ENCODE measurements at regions not wholly inside any gene's neighbourhood (a gene's known extent, or its start where the extent isn't known, plus 50 kb on each side); places are given as distances from the start of the nearest gene placed in this dataset.

DNA sequence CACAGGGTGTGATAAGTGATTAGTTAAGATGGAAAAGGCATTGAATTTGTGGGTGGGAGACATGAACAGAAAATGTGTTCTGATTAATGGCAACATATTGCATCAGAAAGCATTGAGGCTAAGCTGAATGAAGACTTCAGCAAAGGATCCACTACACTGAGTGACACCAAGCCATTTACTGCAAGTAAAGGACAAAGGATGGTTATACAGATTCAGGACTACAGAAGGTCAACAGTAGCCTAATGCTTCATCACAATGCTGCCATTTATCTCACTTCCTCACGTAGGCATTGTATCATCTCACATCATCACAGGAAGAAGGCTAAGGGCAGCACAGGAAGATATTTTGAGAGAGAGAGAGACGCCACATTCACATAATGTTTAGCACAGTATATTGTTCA lies 398.2 kb downstream of the COL12A1 start:
- H3K27ac ChIP-seq: no peak overlapping the region
- H3K9me3 ChIP-seq: no peaks in the 10 kb centered on the region
- intact Hi-C loops (cut with DNase I): no loop called here
- H3K4me3 ChIP-seq: no peak overlapping the region
- no peaks in the 10 kb centered on the region for H3K36me3 ChIP-seq
- H3K27me3 ChIP-seq: no peaks in the 10 kb centered on the region
- no peaks in the 10 kb centered on the region for H3K4me1 ChIP-seq
- no peak for DNase-seq (ENCODE audit: extremely low spot score in 2 of 2)
- TF ChIP-seq POLR2AphosphoS5 (IDR thresholded peaks at IDR 0.05; ENCODE audit: insufficient read depth in 1 of 2, low read depth in 1 of 2) (no peak), CTCF (IDR thresholded peaks at IDR 0.05) (no peak), POLR2A (IDR thresholded peaks at IDR 0.05) (no peak)

- DNase-seq (ENCODE audit: extremely low spot score in 2 of 2): no peak
- H3K27ac ChIP-seq: no peak overlapping the region
These were observed 399.7 kb downstream of the COL12A1 start for GRCh38 chr6:74805916-74806696.

DNA sequence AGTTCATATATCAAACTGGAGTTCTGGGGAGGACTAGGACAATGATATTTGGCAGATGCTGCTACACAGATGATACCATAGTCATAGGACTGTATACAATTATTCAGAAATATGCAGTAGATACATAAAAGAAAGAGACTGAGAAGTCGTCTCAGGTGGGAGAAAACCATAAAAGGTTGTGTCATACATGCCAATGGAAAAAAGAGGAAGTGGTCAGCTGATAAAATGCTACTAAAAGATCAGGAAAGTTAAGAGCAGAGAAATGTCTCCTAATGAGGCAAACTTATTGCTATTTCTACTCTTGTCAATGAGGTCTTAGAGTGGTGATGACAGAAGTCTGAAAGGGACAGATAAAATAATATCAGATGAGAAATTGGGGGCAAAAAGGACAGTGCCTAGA lies 407.6 kb downstream of the COL12A1 start:
- Histone ChIP-seq H3K36me3 (no peaks in the 10 kb centered on the region), H3K4me1 (no peaks in the 10 kb centered on the region), H3K4me3 (no peak overlapping the region), H3K9me3 (no peaks in the 10 kb centered on the region), H3K27me3 (no peaks in the 10 kb centered on the region), H3K27ac (no peak overlapping the region)
- TF ChIP-seq POLR2A (IDR thresholded peaks at IDR 0.05): no peak
- TF ChIP-seq POLR2AphosphoS5 (IDR thresholded peaks at IDR 0.05; ENCODE audit: insufficient read depth in 1 of 2, low read depth in 1 of 2): no peak
- no peak for TF ChIP-seq CTCF (IDR thresholded peaks at IDR 0.05)
- no peak for DNase-seq (ENCODE audit: extremely low spot score in 2 of 2)
- intact Hi-C loops (cut with DNase I): no loop called here

More at GRCh38 chr6:74805916-74806696, 399.7 kb downstream of the COL12A1 start:
- no peaks in the 10 kb centered on the region for H3K36me3 ChIP-seq
- intact Hi-C loops (cut with DNase I): no loop called here
- no peak overlapping the region for H3K4me3 ChIP-seq
- H3K9me3 ChIP-seq: no peaks in the 10 kb centered on the region
- TF ChIP-seq POLR2A (IDR thresholded peaks at IDR 0.05) (no peak), CTCF (IDR thresholded peaks at IDR 0.05) (no peak), POLR2AphosphoS5 (IDR thresholded peaks at IDR 0.05; ENCODE audit: insufficient read depth in 1 of 2, low read depth in 1 of 2) (no peak)
- H3K27me3 ChIP-seq: no peaks in the 10 kb centered on the region
- H3K4me1 ChIP-seq: no peaks in the 10 kb centered on the region

DNA sequence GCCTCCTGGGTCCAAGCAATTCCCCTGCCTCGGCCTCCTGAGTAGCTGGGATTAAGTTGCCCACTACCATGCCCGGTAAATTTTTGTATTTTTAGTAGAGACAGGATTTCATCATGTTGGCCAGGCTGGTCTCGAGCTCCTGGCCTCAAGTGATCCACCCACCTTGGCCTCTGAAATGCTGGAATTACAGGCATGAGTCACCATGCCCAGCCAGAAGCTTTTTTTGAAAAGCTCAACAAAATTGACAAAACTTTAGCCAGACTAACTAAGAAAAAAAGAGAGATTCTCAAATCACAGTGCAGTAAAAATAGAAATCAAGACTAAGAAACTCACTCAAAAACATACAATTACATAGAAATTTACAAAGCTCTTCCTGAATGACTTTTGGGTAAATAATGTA lies 420.6 kb downstream of the COL12A1 start:
- no peak overlapping the region for H3K4me3 ChIP-seq
- TF ChIP-seq POLR2A (IDR thresholded peaks at IDR 0.05): no peak
- no peak for TF ChIP-seq POLR2AphosphoS5 (IDR thresholded peaks at IDR 0.05; ENCODE audit: insufficient read depth in 1 of 2, low read depth in 1 of 2)
- no peak for TF ChIP-seq CTCF (IDR thresholded peaks at IDR 0.05)
- DNase-seq (ENCODE audit: extremely low spot score in 2 of 2): no peak
- intact Hi-C loops (cut with DNase I): no loop called here
- no peak overlapping the region for H3K27ac ChIP-seq
- no peaks in the 10 kb centered on the region for H3K27me3 ChIP-seq
- H3K4me1 ChIP-seq: no peaks in the 10 kb centered on the region
- no peaks in the 10 kb centered on the region for H3K9me3 ChIP-seq
- no peaks in the 10 kb centered on the region for H3K36me3 ChIP-seq

DNA sequence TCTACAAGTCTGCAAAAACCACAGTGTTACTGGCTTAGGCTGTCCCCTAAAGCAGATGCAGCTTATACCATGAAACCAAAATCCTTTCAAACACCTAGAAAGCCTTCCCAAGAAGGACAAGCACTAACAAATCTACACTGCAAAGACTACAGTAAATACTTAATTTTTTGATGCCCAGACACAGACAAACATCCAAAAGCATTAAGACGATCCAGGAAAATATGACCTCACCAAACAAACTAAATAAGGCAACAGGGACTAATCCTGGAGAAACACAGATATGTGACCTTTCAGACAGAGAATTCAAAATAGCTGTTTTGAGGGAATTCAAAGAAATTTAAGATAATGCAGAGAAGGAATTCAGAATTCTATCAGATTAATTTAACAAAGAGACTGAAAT lies 423.5 kb downstream of the COL12A1 start:
- intact Hi-C loops (cut with DNase I): no loop called here
- DNase-seq (ENCODE audit: extremely low spot score in 2 of 2): no peak
- TF ChIP-seq CTCF (IDR thresholded peaks at IDR 0.05) (no peak), POLR2A (IDR thresholded peaks at IDR 0.05) (no peak), POLR2AphosphoS5 (IDR thresholded peaks at IDR 0.05; ENCODE audit: insufficient read depth in 1 of 2, low read depth in 1 of 2) (no peak)
- Histone ChIP-seq H3K9me3 (no peaks in the 10 kb centered on the region), H3K27ac (no peak overlapping the region), H3K36me3 (no peaks in the 10 kb centered on the region), H3K4me1 (no peaks in the 10 kb centered on the region), H3K4me3 (no peak overlapping the region), H3K27me3 (no peaks in the 10 kb centered on the region)

Data from vagina (tissue), 2 donors.